Kidney epithelial cell (primary cell): ENCODE measurements at regions not wholly inside any gene's neighbourhood (a gene's known extent, or its start where the extent isn't known, plus 50 kb on each side); places are given as distances from the start of the nearest gene placed in this dataset.

ENCODE experiments used
- DNase-seq: peaks from one replicate; pipeline ENCODE4 v3.0.0-alpha.2; 2010; ENCODE audit warnings: low read depth
- H3K27me3 ChIP-seq: 2 replicates; pipeline ENCODE4 v1.6.0; 2011; ENCODE audit warnings: low read length; ENCODE audit not compliant: control insufficient read depth, insufficient read depth
- H3K36me3 ChIP-seq: 2 replicates; pipeline ENCODE4 v1.5.1; 2011; ENCODE audit warnings: low read length; ENCODE audit not compliant: control insufficient read depth, insufficient read depth
- H3K4me3 ChIP-seq: 2 replicates; pipeline ENCODE4 v1.5.1; 2011; ENCODE audit warnings: low read depth, mild to moderate bottlenecking, control low read depth, low read length
- TF ChIP-seq, protein P1 (sequence below): IDR thresholded peaks from 2 replicates; pipeline ENCODE4 v1.5.1; 2011; ENCODE audit warnings: mild to moderate bottlenecking, moderate library complexity, low read length, control low read depth, inconsistent platforms; ENCODE audit not compliant: insufficient read depth, poor library complexity, severe bottlenecking

DNA sequence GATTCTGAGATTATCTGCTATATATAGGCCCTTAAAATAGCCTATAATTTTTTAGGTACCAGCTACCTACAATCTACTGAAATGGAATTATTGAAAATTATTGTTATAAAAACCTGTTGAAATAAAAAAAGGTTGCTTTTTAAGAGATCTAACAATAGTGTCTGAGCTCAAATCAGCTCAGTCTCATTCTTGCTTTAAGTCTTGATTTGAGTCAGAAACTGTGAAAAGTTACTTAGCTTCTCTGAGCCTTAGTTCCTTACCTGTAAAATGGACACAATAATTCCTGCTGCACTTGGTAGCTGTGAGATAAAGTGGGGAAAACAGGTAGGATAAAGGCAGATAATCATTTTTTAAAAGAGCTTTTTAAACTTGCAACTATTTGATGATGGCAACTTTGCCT lies 118.8 kb upstream of the UBE2E2 start:
- Histone ChIP-seq H3K36me3 (no peaks in the 10 kb centered on the region), H3K4me3 (no peak overlapping the region), H3K27me3 (no peaks in the 10 kb centered on the region)
- TF ChIP-seq, protein P1, sequence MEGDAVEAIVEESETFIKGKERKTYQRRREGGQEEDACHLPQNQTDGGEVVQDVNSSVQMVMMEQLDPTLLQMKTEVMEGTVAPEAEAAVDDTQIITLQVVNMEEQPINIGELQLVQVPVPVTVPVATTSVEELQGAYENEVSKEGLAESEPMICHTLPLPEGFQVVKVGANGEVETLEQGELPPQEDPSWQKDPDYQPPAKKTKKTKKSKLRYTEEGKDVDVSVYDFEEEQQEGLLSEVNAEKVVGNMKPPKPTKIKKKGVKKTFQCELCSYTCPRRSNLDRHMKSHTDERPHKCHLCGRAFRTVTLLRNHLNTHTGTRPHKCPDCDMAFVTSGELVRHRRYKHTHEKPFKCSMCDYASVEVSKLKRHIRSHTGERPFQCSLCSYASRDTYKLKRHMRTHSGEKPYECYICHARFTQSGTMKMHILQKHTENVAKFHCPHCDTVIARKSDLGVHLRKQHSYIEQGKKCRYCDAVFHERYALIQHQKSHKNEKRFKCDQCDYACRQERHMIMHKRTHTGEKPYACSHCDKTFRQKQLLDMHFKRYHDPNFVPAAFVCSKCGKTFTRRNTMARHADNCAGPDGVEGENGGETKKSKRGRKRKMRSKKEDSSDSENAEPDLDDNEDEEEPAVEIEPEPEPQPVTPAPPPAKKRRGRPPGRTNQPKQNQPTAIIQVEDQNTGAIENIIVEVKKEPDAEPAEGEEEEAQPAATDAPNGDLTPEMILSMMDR = no peak
- no peak for DNase-seq

DNA sequence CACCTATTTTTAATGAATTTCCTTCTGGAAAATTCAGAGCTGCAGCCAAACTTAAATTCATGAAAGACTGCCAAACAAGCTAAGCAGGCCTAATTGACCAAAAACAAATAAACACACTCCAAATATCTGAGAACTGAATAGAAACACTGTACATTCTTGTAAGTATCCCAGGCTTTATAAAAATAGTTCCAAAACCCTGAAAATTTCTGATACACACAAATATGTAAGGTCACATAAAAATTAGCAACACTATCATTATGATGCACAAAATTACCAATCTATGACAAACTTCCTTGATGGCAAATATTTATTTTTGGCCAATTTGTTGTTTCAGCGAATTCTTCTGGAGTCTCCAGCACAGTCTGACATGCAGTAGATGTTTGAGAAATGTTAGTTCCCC lies 117.9 kb upstream of the UBE2E2 start:
- H3K27me3 ChIP-seq = no peaks in the 10 kb centered on the region
- H3K36me3 ChIP-seq = no peaks in the 10 kb centered on the region
- H3K4me3 ChIP-seq = no peak overlapping the region
- TF ChIP-seq, protein P1 = no peak
- DNase-seq = no peak

DNA sequence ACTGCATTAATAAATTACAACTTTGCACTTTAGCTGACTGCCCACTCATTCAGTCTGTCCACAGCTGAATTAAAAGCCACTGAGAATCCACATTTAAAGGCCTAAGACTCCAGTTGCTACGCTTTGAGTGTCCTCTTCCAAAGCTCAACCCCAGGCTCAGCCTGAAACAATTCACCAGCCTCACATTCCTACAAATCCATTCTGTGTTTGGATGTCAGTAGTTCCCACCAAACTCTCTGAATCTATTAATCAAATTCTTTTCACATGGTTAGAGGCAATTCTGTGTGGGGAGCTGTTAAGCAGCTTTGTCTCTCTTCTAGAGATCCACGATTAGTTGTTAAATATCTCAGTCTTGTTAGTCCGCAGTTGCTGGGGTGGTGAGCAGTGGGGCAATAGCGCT lies 116.8 kb upstream of the UBE2E2 start:
- TF ChIP-seq, protein P1 = no peak
- Histone ChIP-seq H3K27me3 (no peaks in the 10 kb centered on the region), H3K36me3 (no peaks in the 10 kb centered on the region), H3K4me3 (no peak overlapping the region)
- DNase-seq = no peak

DNA sequence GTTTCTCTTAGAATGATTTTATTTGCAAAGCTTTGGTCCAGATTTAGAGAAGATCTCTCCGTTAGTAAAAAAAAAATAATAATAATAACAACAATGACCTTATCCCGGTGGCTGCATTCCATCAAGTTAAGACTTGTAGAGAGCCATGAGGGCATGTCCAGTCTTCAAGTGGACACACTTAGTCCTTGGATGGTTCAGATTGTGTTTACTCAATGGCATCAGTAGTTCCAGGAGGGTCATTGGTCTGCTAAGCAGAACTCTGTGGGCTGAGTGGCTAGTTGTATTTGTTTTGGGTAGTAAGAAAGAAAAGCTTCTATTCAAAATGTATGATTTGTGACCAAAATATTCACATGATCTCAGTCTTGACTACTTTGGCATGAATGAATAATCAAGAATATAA lies 116.3 kb upstream of the UBE2E2 start:
- TF ChIP-seq, protein P1 = no peak
- no peaks in the 10 kb centered on the region for H3K36me3 ChIP-seq
- H3K27me3 ChIP-seq = no peaks in the 10 kb centered on the region
- H3K4me3 ChIP-seq = no peak overlapping the region
- no peak for DNase-seq

DNA sequence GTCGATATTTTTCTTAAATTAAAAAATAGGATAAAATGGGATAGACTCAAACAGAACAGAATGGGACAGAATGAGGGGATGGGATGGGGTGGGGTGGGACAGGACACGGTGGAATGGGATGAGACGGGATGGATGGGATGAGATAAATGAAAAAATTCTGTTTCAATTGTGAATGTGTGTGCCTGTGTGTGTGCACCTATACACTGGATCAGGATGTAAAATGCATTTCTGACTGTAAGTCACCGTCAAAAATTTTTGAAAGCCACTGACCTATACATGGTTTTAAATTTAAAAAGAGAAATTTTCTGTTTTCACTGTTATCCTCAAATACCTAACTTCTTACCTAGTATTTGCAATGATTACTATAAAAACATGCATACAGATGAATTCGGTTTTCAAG lies 108.7 kb upstream of the UBE2E2 start:
- no peak overlapping the region for H3K4me3 ChIP-seq
- no peak for DNase-seq

DNA sequence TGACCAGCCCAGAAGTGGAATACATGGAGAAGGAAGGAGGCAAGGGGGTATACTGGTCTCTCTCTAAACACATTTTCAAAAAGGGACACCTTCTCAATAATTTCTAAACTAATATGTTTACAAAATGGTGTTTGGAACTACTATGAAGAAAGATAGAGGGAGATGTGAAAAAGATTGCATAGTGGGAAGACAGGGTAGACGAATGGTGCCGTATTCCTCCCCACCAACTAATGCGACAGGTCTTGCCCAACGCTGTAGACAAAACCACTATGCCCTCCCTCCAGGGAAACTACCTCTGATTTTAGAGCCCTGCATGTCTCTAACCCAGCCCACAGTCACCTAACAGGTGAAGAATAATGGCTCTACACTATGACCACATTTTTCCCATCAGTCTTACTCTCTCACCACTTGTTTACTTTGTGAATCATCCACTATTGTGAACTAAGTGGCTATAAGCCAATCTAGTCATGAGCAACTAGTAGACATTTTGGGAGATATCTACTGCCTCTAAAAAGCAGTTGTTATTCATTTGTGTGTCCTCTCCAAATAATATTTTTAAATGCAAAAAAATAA lies 108.2 kb upstream of the UBE2E2 start:
- H3K36me3 ChIP-seq = no peaks in the 10 kb centered on the region
- TF ChIP-seq, protein P1 = no peak
- DNase-seq = peak; percentile 77
- no peaks in the 10 kb centered on the region for H3K27me3 ChIP-seq
- no peak overlapping the region for H3K4me3 ChIP-seq

More for the DNA sequence above, 108.7 kb upstream of the UBE2E2 start:
- no peaks in the 10 kb centered on the region for H3K27me3 ChIP-seq
- TF ChIP-seq, protein P1 = no peak
- no peaks in the 10 kb centered on the region for H3K36me3 ChIP-seq
